Esophagus muscularis mucosa (tissue), 3 donors: ENCODE measurements at regions not wholly inside any gene's neighbourhood (a gene's known extent, or its start where the extent isn't known, plus 50 kb on each side); places are given as distances from the start of the nearest gene placed in this dataset.

ENCODE experiments used
- POLR2AphosphoS5 ChIP-seq, 2 donors: sonication (generic); formaldehyde crosslinking; IDR thresholded peaks; one replicate each; pipeline ENCODE4 v1.6.1; 2017; ENCODE audit warnings: antibody characterized with exemption in 2 of 2
- TF ChIP-seq, protein P1 (sequence below), 3 experiments: fragments of 200-600 bp in 2 of 3; fragments of 450-650 bp in 1 of 3; sonication (generic) in 2 of 3; IDR thresholded peaks; one replicate each; pipeline ENCODE4 v1.5.1; 2017 to 2019; ENCODE audit warnings: antibody characterized with exemption in 3 of 3, mild to moderate bottlenecking in 2 of 3, moderate library complexity in 1 of 3

DNA sequence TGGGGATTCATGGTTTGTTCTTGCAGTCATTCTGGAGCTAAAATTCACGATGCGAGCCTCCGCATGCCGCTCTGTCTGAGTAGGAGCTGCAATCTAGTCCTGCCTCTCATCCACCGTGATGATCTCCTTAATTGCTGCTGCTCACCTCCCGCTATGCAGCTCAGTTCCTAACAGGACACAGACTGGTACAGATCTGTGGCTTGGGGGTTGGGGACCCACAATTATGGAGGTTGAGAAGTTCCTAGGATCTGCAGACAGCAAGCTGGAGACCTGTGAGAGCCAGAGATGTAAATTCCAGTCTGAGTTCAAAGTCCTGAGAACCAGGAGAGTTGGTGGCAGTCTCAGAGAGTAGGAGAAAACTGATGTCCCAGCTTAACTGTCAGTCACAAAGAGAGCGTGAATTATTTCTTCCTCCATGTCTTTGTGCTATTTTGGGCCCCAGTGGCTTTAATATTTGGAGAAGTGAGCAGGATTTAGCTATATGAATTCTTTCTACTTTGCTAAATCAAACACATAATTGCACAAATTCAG lies 378.7 kb upstream of the MAN1A1 start:
- TF ChIP-seq, protein P1, sequence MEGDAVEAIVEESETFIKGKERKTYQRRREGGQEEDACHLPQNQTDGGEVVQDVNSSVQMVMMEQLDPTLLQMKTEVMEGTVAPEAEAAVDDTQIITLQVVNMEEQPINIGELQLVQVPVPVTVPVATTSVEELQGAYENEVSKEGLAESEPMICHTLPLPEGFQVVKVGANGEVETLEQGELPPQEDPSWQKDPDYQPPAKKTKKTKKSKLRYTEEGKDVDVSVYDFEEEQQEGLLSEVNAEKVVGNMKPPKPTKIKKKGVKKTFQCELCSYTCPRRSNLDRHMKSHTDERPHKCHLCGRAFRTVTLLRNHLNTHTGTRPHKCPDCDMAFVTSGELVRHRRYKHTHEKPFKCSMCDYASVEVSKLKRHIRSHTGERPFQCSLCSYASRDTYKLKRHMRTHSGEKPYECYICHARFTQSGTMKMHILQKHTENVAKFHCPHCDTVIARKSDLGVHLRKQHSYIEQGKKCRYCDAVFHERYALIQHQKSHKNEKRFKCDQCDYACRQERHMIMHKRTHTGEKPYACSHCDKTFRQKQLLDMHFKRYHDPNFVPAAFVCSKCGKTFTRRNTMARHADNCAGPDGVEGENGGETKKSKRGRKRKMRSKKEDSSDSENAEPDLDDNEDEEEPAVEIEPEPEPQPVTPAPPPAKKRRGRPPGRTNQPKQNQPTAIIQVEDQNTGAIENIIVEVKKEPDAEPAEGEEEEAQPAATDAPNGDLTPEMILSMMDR (IDR thresholded peaks at IDR 0.05), result no peak
- no peak for TF ChIP-seq POLR2AphosphoS5 (IDR thresholded peaks at IDR 0.05)
